GM18502 (cell line): ENCODE measurements at regions not wholly inside any gene's neighbourhood (a gene's known extent, or its start where the extent isn't known, plus 50 kb on each side); places are given as distances from the start of the nearest gene placed in this dataset.
A peak's percentile ranks its signal among the peaks of the same experiment; 100 is the strongest.

Experiments
- ATAC-seq: cut with Tn5 transposase; IDR thresholded peaks from one replicate; pipeline ENCODE4 v1.9.1; 2021; ENCODE audit warnings: mild to moderate bottlenecking; ENCODE audit not compliant: unreplicated experiment, poor library complexity

- ATAC-seq = no peak
Measured at GRCh38 chr5:89950234-89950633, 459.3 kb downstream of the CETN3 start.

DNA sequence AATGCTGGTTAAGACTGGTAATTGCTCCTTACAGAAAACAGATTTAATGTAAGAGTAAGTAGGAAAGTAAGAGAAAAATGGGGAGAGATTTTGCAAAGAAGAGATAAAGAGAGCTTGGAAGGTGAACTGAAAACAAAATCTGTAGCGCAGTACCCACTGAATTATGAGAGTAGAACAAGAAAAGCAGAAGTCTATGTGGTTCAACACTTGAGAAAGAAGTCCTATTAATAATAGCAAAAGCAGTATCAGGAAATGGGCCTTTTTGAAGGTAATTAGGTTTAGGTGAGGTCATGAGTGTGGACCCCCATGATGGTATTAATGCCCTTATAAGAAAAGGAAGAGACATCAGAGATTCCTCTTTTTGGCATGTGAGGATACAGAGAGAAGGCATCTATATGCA is 460.6 kb downstream of the CETN3 start:
- peak; percentile 53 for ATAC-seq

- ATAC-seq = no peak
Measured at GRCh38 chr5:89946916-89947315, 462.6 kb downstream of the CETN3 start.

GRCh38 chr5:89946508-89946907 is 463.0 kb downstream of the CETN3 start:
- ATAC-seq = no peak

- ATAC-seq = no peak
Measured at GRCh38 chr5:89942171-89942570, 467.4 kb downstream of the CETN3 start.

DNA sequence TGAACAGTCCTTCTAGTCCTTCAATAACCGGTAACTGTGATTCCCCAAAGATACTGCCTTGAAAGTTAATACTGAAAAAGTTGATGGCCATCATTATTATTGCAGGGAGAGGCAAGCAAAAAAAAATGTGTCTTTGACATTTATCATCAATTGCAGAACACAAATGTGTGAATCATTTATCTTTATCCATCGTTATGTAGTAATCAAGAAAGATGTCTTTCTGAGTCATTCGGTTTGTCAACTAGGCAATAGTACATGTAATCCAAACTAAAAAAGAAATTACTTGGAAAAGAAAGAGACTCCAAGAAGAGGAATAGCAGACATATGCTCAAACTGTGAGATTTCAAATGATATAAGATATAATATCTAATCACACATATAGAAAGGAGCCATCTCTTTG is 473.0 kb downstream of the CETN3 start:
- ATAC-seq = no peak

GRCh38 chr5:89934069-89934468 is 475.5 kb downstream of the CETN3 start:
- peak; percentile 61 for ATAC-seq

GRCh38 chr5:89932771-89933181 is 476.8 kb downstream of the CETN3 start:
- no peak for ATAC-seq

DNA sequence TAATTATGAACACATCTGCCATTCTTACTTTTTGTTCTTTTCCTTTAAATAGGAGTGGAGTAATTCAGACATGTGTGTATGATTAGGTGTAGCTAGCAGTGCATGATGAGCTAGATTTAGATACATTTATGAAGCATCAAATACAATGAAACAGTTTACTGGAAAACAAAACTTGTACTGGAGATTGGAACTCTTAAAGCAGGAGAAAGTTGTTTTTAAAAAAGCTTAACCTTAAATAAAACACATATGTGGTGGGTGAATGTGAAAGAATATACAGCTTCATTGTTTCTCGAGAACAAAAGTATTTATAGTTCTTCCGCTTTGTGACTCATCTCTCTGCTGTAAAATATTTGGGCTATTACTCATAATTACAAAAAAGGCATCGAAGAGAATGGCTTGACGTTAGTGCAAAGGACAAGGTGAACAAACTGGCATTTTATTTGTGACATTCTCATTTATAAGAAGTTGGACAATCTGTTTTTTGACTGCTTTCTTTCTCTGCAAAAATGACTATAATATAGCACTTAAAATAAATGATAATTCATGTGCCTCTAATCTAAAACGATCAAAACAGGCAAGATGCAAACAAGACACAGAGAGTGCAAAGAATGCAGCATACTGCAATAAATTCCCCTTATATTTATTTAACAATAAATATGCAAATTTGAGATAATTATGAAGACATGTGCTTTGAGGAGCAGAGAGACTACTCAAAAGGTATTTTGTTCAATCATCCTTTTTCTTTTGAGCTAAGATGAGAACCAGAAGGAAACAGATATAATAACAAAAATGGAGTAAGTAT is 478.8 kb downstream of the CETN3 start:
- peak; percentile 90 for ATAC-seq

- no peak for ATAC-seq
Measured at GRCh38 chr5:89929834-89930233, 479.7 kb downstream of the CETN3 start.

DNA sequence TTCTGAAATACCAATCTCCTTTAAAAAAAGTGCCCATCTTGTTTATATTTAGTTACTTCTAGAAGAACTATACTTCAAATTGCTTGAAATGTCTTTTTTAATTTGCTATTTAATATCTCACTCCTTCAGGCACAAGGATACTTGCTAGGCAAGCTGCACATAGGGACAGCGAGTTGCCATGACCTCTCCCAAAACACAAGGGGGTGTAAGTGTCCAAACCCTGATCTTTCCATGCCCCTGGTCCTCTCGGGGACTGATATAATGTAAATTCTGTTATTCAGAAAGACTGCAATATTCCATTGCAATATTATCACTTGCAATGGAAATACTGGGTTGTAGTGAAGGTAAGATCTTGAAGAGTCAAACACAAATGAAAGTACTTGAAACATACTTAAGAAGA is 480.4 kb downstream of the CETN3 start:
- no peak for ATAC-seq

DNA sequence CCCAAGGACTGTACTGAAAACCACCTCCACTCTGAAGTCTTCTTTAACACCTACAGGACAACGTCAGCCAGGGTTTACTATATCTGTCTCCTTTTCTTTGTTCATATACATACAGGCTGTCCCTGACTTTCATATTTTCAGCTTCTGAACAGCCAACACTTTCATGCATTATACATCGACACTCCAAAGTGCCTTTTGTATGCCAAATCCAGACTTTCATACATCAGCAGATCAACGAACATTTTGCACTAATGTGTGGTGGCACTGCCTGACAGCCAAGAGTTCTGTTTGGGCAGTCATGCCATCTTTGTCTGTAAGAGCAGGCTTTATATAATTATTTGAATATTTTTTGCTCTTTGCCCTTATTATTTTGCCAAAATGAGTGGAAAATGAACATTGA is 487.4 kb downstream of the CETN3 start:
- no peak for ATAC-seq

DNA sequence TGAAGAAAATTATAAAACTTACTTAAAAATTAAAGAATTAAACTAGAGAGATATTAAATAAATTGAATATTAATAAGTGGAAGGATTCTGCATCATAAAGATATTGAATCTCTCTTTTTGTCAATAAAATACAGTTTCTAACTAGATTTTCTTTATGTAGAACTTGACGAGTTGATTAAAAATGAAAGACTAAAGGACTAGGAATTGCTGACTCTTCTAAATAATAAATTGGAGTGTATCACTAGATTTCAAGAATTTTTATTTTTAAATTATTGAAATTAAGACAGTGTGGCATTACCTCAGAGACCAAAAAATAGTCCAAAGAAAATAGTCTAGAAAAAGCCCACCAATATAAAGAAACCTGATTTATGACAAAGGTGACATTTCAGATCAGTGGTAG is 492.4 kb downstream of the CETN3 start:
- no peak for ATAC-seq

DNA sequence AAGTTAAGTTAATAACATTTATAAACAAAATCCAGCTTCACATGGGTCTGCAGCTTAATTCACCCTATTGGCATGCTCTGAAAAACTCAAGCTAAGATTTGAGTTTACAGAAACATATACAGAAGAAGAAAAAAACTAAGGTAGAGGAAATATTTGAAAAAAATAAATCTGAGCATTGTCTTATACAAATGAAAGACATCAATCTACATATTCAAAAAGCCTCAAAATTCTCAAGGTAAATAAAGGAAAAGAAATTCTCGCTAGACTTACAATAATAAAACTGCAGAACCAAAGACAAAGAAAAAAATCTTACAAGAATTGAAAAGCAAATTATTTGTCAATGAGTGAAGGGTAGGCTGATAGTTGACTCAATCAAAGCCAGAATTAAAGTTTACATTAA is 493.4 kb downstream of the CETN3 start:
- ATAC-seq = no peak

- ATAC-seq = no peak
Measured at GRCh38 chr5:89908876-89909275, 500.7 kb downstream of the CETN3 start.

GRCh38 chr5:89904442-89904841 is 505.1 kb downstream of the CETN3 start:
- ATAC-seq = no peak

DNA sequence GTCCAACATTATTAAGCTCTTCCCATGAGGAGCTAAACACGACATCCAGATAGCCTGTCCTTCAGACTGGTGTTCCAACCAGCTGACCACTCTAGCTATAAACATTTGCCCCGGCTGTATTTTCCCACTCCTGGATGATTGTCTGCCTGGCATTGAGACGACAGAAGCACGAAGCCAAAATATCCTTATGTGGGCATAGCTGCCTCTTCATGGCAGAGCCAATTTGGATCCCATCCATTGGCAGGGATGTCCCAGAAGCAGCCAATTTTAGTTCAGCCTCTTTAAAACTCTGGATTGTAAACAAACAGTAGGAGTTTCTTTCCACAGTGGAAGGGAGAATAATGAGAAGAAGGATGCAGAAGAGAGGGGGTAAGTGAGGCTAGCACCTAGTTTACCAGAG is 507.6 kb downstream of the CETN3 start:
- ATAC-seq = no peak

GRCh38 chr5:89901346-89901745 is 508.2 kb downstream of the CETN3 start:
- ATAC-seq = no peak

DNA sequence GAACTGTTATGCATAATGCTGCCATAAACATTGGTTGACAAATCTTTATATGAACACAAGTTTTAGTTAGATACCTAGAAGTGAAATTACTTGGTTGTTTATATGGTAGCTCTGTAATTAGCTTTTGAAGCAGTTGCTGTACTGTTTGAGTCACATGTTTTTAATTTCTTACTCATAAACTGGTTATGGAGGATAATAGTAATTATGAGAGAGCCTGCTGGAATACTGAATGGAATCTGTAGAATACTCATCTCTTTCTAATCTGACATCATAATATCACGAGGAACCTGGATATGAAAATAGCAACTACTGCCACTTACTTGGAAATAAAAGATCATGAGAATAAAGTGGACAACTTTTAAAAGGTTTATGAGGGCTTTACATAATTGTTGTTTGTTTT is 509.2 kb downstream of the CETN3 start:
- ATAC-seq = no peak

DNA sequence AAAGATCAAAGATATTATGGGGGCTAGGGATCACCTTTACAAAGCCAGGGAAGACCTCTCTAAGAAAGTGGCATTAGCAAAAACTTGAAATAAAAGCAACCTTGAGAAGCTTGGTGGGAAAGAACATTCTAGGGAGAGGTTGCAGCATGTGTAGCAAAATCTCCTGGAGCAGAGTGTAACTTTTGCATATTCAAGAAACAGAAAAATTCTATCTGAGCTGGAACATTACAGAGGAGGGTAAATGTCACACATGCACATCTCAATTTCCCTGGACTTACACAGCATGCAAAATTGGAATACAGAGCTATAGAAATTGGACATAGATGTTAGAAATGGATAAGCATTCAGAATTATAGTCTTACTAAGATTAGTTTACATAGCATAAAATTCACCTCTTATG is 510.0 kb downstream of the CETN3 start:
- ATAC-seq = no peak

GRCh38 chr5:89893546-89893945 is 516.0 kb downstream of the CETN3 start:
- ATAC-seq = no peak

GRCh38 chr5:89885670-89886069 is 523.9 kb downstream of the CETN3 start:
- ATAC-seq = no peak
